Mesothelial cell of epicardium (in vitro differentiated cells): ENCODE measurements at regions not wholly inside any gene's neighbourhood (a gene's known extent, or its start where the extent isn't known, plus 50 kb on each side); places are given as distances from the start of the nearest gene placed in this dataset.
"Not testable (repeated sequence)": the region's sequence is repeated elsewhere in the genome, so short reads cannot be mapped to it uniquely, and the experiment has no call there.

ENCODE experiments used
- DNase-seq, 2 experiments: peaks; one replicate each; pipeline ENCODE4 v3.0.0; 2021; ENCODE audit warnings: low spot score in 2 of 2; ENCODE audit not compliant: unreplicated experiment in 2 of 2
- H3K27ac Mint-ChIP-seq: 2 replicates; pipeline ENCODE4 v1.8.0; 2021; ENCODE audit warnings: mixed read lengths
- H3K27me3 Mint-ChIP-seq: 2 replicates; pipeline ENCODE4 v1.8.0; 2021; ENCODE audit warnings: low read depth, mixed read lengths
- H3K36me3 Mint-ChIP-seq: 2 replicates; pipeline ENCODE4 v1.8.0; 2021; ENCODE audit warnings: mixed read lengths
- H3K4me1 Mint-ChIP-seq: 2 replicates; pipeline ENCODE4 v1.8.0; 2021; ENCODE audit warnings: mixed read lengths
- H3K4me3 Mint-ChIP-seq: 2 replicates; pipeline ENCODE4 v1.8.0; 2021; ENCODE audit warnings: mild to moderate bottlenecking, moderate library complexity, mixed read lengths
- H3K9me3 Mint-ChIP-seq: 2 replicates; pipeline ENCODE4 v1.8.0; 2021; ENCODE audit warnings: mixed read lengths
- TF ChIP-seq, protein P1 (sequence below): fragments of 200-600 bp; sonication (generic); IDR thresholded peaks from one replicate; pipeline ENCODE4 v1.5.0; 2021; ENCODE audit warnings: antibody characterized with exemption; ENCODE audit not compliant: unreplicated experiment

DNA sequence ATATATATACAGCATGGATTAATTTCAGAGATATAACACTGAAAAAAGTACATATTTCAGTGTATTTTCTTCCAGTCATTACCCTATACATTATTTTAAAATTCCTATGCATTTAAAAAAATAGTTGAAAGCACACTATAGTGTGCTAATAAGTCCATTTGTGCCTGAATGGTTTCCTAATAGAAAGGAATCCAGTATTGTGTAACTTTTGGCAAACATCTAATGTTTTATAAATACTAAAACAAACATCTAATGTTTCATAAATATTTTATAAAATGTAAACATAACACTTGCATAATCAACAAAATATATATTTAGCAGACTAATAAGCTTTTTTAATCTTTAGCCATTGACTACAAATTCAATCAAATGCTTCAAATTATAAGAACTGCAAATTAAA is 126.6 kb upstream of the FIBIN start:
- H3K36me3 Mint-ChIP-seq: peaks cover 14% of the 10 kb centered on the region
- peaks cover 38% of the 10 kb centered on the region for H3K9me3 Mint-ChIP-seq
- H3K4me3 Mint-ChIP-seq: no peak overlapping the region
- H3K27ac Mint-ChIP-seq: no peak overlapping the region
- TF ChIP-seq, protein P1, sequence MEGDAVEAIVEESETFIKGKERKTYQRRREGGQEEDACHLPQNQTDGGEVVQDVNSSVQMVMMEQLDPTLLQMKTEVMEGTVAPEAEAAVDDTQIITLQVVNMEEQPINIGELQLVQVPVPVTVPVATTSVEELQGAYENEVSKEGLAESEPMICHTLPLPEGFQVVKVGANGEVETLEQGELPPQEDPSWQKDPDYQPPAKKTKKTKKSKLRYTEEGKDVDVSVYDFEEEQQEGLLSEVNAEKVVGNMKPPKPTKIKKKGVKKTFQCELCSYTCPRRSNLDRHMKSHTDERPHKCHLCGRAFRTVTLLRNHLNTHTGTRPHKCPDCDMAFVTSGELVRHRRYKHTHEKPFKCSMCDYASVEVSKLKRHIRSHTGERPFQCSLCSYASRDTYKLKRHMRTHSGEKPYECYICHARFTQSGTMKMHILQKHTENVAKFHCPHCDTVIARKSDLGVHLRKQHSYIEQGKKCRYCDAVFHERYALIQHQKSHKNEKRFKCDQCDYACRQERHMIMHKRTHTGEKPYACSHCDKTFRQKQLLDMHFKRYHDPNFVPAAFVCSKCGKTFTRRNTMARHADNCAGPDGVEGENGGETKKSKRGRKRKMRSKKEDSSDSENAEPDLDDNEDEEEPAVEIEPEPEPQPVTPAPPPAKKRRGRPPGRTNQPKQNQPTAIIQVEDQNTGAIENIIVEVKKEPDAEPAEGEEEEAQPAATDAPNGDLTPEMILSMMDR: no peak
- no peaks in the 10 kb centered on the region for H3K27me3 Mint-ChIP-seq
- DNase-seq: no peak
- H3K4me1 Mint-ChIP-seq: no peaks in the 10 kb centered on the region

DNA sequence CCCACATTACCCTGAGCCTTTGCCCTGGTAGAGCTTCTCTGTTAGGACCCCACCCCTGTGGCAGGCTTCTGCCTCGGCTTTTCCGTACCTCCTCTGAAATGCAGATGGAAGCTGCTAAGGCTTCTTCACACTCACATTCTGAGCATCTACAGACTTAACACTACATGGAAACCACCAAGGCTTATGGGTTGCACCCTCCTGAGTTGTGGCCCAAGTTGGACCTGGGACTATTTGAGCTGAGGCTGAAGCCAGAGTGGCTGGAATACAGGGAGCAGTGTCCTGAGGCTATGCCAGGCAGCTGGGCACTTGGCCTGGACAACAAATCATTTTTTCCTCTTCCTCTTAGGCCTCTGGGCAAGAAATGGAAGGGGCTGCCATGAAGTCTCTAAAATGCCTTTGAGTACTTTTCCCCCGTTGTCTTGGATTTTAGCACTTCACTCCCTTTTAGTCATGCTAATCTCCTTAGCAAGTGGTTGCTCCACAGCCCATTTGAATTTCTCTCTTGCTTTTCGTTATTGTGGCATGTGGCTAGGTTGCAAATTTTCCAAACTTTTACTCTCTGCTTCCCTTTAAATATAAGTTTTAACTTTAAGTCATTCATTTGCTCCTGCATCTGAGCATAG is 114.8 kb upstream of the FIBIN start:
- Mint-ChIP-seq H3K4me1 (no peaks in the 10 kb centered on the region), H3K27ac (no peak overlapping the region), H3K4me3 (no peak overlapping the region), H3K36me3 (peaks cover 21% of the 10 kb centered on the region), H3K9me3 (peaks cover 70% of the 10 kb centered on the region), H3K27me3 (no peaks in the 10 kb centered on the region)
- DNase-seq: no peak
- TF ChIP-seq, protein P1: no peak

DNA sequence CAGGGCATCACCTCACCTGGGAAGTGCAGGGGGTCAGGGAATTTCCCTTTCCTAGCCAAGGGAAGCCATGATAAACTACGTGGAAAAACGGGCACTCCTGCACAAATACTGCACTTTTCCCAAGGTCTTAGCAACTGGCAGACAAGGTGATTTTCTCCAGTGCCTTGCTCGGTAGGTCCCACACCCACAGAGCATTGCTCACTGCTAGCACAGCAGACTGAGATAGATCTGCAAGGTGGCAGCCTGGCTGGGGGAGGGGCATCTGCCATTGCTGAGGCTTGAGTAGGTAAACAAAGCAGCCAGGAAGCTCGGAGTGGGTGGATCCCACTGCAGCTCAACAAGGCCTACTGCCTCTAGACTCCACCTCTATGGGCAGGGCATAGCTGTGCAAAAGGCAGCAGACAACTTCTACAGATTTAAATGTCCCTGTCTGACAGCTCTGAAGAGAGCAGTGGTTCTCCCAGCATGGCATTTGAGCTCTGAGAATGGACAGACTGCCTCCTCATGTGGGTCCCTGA is 111.5 kb upstream of the FIBIN start:
- Mint-ChIP-seq H3K36me3 (peaks cover 19% of the 10 kb centered on the region), H3K9me3 (peaks cover 62% of the 10 kb centered on the region)
- not testable (repeated sequence) for DNase-seq, H3K4me1 Mint-ChIP-seq, H3K27me3 Mint-ChIP-seq, H3K4me3 Mint-ChIP-seq, H3K27ac Mint-ChIP-seq

DNA sequence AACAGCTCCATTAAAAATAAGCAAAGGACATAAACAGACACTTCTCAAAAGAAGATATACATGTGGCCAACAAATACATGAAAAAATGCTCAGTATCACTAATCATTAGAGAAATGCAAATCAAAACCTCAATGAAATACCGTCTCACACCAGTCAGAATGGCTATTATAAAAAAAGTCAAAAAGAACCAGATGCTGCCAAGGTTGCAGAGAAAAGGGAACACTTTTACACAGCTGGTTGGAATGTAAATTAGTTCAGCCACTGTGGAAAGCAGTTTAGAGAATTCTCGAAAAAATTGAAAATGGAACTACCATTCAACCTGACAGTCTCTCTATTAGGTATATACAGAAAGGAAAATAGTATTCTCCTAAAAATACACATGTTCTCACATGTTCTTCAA is 102.4 kb upstream of the FIBIN start:
- TF ChIP-seq, protein P1: no peak
- H3K4me1 Mint-ChIP-seq: no peaks in the 10 kb centered on the region
- no peak overlapping the region for H3K27ac Mint-ChIP-seq
- H3K27me3 Mint-ChIP-seq: no peaks in the 10 kb centered on the region
- H3K9me3 Mint-ChIP-seq: peaks cover 31% of the 10 kb centered on the region
- peaks cover 3% of the 10 kb centered on the region for H3K36me3 Mint-ChIP-seq
- no peak overlapping the region for H3K4me3 Mint-ChIP-seq
- no peak for DNase-seq

DNA sequence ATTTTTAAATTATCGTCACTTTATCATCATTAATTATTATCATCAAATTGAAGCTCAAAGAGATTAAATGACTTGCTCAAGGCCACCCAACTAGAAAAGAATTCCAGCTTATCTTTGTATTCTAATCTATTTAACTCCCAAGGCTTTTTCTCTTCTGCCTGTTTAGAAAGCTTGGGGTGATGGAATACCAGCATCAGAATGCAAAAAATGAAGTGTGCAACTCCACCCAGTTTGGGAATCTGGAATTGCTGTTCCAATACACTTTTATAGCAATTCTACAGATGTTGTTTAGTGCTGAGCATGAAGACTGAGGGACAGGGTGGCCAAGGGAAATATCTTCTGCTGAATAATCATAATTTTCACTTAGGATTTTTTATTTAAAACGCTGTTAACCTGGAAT is 97.2 kb upstream of the FIBIN start:
- H3K36me3 Mint-ChIP-seq: no peaks in the 10 kb centered on the region
- H3K9me3 Mint-ChIP-seq: peaks cover 24% of the 10 kb centered on the region
- H3K4me1 Mint-ChIP-seq: peaks cover 9% of the 10 kb centered on the region
- no peak overlapping the region for H3K4me3 Mint-ChIP-seq
- no peak overlapping the region for H3K27ac Mint-ChIP-seq
- TF ChIP-seq, protein P1: no peak
- no peak for DNase-seq
- no peaks in the 10 kb centered on the region for H3K27me3 Mint-ChIP-seq

DNA sequence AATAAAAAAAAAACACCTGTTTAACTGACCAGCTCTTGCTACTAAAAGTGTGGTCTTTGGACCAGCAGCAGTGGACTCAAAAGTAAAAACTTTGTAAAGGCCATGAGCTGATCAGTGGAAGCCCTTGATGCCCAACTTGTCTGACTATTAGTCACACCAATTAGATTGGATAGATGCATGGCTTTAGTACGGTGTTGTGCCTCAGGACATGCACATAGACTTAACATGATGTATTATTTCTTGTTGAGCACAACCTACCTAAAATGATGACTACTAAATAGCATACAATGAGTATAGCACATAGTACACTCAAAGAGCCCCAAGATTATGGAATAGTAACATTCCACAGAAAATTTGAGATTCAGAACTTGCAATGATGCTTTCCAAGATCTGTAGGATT is 95.1 kb upstream of the FIBIN start:
- Mint-ChIP-seq H3K27me3 (no peaks in the 10 kb centered on the region), H3K36me3 (no peaks in the 10 kb centered on the region), H3K4me3 (no peak overlapping the region), H3K27ac (no peak overlapping the region), H3K9me3 (peaks cover 19% of the 10 kb centered on the region), H3K4me1 (peaks cover 16% of the 10 kb centered on the region)
- DNase-seq: no peak
- TF ChIP-seq, protein P1: no peak
